MCF 10A (cell line): ENCODE measurements at regions not wholly inside any gene's neighbourhood (a gene's known extent, or its start where the extent isn't known, plus 50 kb on each side); places are given as distances from the start of the nearest gene placed in this dataset.

Experiments used
- BruUV-seq: library from RNA; stranded (reverse); fragments of 400-500 nt; replicated peaks from 2 replicates; lab custom pipeline; 2021; lab: Mats Ljungman, UMichigan
- CTCF ChIA-PET: fragments of 300-600 bp; sonication (Branson Sonifier 250); formaldehyde crosslinking; extraction: SDS; loops from one replicate; lab custom pipeline; 2021; ENCODE audit warnings: antibody characterized with exemption, inconsistent platforms; lab: Yijun Ruan, JAX
- POLR2A ChIA-PET: fragments of 300-600, 350-650 bp; sonication (Branson Sonifier 250); formaldehyde crosslinking; extraction: SDS; loops from one replicate; lab custom pipeline; 2020; ENCODE audit warnings: antibody characterized with exemption, inconsistent platforms; lab: Yijun Ruan, JAX
- DNase-seq: peaks from one replicate; pipeline ENCODE4 v3.0.0-alpha.2; 2018; ENCODE audit not compliant: unreplicated experiment
- H3K27ac Mint-ChIP-seq: one replicate; pipeline ENCODE4 v1.8.0; 2022; ENCODE audit warnings: mild to moderate bottlenecking, low read depth, mixed read lengths; ENCODE audit not compliant: unreplicated experiment
- H3K27me3 Mint-ChIP-seq: one replicate; pipeline ENCODE4 v1.8.0; 2022; ENCODE audit warnings: mixed read lengths; ENCODE audit not compliant: insufficient read depth, unreplicated experiment
- H3K36me3 Mint-ChIP-seq: one replicate; pipeline ENCODE4 v1.8.0; 2022; ENCODE audit warnings: mild to moderate bottlenecking, moderate library complexity, mixed read lengths; ENCODE audit not compliant: insufficient read depth, unreplicated experiment
- H3K4me1 Mint-ChIP-seq: one replicate; pipeline ENCODE4 v1.8.0; 2022; ENCODE audit warnings: mixed read lengths; ENCODE audit not compliant: insufficient read depth, unreplicated experiment
- H3K4me3 Mint-ChIP-seq: one replicate; pipeline ENCODE4 v1.8.0; 2022; ENCODE audit warnings: mild to moderate bottlenecking, moderate library complexity, mixed read lengths; ENCODE audit not compliant: unreplicated experiment
- H3K9me3 Mint-ChIP-seq: one replicate; pipeline ENCODE4 v1.8.0; 2022; ENCODE audit warnings: mixed read lengths; ENCODE audit not compliant: unreplicated experiment
- intact Hi-C: fragments of 100-400 bp; cut with micrococcal nuclease; formaldehyde crosslinking; loops from 2 replicates; pipeline ENCODE4 v1.14.1; 2022
- TF ChIP-seq, protein P1 (sequence below): fragments of 200-600 bp; IDR thresholded peaks from one replicate; pipeline ENCODE4 v1.8.0; 2022; ENCODE audit warnings: antibody characterized with exemption, mild to moderate bottlenecking; ENCODE audit not compliant: unreplicated experiment

DNA sequence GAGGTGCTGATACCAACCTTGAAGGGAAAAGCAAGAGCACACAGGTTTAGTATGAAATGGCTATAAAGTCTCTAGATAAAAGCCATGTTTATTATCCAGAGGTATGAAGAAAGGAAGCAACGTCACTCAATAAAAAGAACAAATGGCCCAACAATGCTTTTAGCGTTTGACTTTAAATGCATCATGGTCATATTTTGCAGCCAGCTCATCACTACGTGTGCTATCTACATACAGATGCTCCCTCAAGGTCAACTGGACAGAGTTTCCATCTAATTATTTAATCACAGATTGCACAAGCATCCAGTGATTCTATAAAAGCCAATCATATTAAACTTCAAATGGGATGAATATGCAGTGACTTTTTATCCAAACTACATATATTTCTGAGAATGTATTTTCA is 127.6 kb upstream of the SYNDIG1 start:
- TF ChIP-seq, protein P1, sequence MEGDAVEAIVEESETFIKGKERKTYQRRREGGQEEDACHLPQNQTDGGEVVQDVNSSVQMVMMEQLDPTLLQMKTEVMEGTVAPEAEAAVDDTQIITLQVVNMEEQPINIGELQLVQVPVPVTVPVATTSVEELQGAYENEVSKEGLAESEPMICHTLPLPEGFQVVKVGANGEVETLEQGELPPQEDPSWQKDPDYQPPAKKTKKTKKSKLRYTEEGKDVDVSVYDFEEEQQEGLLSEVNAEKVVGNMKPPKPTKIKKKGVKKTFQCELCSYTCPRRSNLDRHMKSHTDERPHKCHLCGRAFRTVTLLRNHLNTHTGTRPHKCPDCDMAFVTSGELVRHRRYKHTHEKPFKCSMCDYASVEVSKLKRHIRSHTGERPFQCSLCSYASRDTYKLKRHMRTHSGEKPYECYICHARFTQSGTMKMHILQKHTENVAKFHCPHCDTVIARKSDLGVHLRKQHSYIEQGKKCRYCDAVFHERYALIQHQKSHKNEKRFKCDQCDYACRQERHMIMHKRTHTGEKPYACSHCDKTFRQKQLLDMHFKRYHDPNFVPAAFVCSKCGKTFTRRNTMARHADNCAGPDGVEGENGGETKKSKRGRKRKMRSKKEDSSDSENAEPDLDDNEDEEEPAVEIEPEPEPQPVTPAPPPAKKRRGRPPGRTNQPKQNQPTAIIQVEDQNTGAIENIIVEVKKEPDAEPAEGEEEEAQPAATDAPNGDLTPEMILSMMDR = no peak
- ChIA-PET CTCF (interaction anchor here (0.8 kb wide), 1 partner anchor 214 kb away, joined by 4 read pairs; no protein-coding TSS in a partner anchor), POLR2A (no interaction called here)
- Mint-ChIP-seq H3K27me3 (no peaks in the 10 kb centered on the region), H3K4me3 (no peak overlapping the region), H3K36me3 (no peaks in the 10 kb centered on the region), H3K27ac (no peak overlapping the region), H3K9me3 (no peaks in the 10 kb centered on the region), H3K4me1 (no peaks in the 10 kb centered on the region)
- DNase-seq = no peak
- intact Hi-C loops = no loop called here
- no TSS peak for BruUV-seq

DNA sequence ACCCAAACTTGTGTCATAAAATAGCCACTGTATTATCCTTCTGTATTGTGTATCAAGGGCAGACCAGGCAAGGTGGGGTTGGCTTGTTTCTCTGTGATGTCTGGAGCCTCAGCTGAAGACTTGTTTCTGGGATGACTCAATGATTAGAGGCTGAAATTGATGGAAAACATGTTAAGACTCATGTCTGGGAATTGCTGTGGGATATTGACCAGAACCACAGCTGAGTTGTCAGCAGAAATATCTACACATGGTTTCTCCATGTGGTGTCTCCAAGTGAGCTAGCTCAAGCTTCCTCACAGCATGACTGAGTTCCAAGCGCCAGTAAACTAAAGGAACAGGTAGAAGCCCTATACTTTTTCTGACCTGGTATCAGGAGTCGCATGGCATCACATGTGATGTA is 128.5 kb upstream of the SYNDIG1 start:
- TF ChIP-seq, protein P1 = no peak
- BruUV-seq = no TSS peak
- Mint-ChIP-seq H3K4me3 (no peak overlapping the region), H3K27me3 (no peaks in the 10 kb centered on the region), H3K36me3 (no peaks in the 10 kb centered on the region), H3K27ac (no peak overlapping the region), H3K9me3 (no peaks in the 10 kb centered on the region), H3K4me1 (no peaks in the 10 kb centered on the region)
- POLR2A ChIA-PET = no interaction called here
- CTCF ChIA-PET = interaction anchor here (1.2 kb wide), 1 partner anchor 591 kb away, joined by 3 read pairs; no protein-coding TSS in a partner anchor
- intact Hi-C loops = no loop called here
- DNase-seq = no peak

DNA sequence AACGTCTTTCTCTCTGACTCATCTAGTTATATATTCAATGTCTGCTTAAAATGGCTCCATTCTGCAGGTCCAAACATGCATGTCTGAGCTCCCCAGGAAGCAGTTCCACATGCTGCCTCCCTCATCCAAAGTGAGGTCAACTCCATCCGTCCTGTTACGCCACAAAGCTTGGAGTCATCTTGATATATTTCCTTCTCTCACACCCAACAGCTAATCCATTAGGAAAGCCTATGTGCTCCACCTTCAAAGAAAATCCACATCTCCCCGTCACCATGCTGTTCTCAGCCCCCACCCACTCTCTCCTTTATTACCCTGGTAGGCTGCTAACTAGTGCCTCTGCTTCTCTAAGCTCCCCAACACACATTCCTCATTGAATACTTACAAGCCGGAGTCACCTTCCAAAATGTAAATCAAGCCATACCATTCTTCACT is 130.2 kb upstream of the SYNDIG1 start:
- H3K9me3 Mint-ChIP-seq = peaks cover 9% of the 10 kb centered on the region
- BruUV-seq = no TSS peak
- H3K36me3 Mint-ChIP-seq = no peaks in the 10 kb centered on the region
- POLR2A ChIA-PET = no interaction called here
- CTCF ChIA-PET = interaction anchor here (0.6 to 0.7 kb wide), 2 partner anchors 56 to 579 kb away, joined by 3 read pairs; no protein-coding TSS in a partner anchor
- TF ChIP-seq, protein P1 = no peak
- H3K27ac Mint-ChIP-seq = no peak overlapping the region
- DNase-seq = no peak
- H3K4me1 Mint-ChIP-seq = no peaks in the 10 kb centered on the region
- intact Hi-C loops = no loop called here
- no peaks in the 10 kb centered on the region for H3K27me3 Mint-ChIP-seq
- no peak overlapping the region for H3K4me3 Mint-ChIP-seq

DNA sequence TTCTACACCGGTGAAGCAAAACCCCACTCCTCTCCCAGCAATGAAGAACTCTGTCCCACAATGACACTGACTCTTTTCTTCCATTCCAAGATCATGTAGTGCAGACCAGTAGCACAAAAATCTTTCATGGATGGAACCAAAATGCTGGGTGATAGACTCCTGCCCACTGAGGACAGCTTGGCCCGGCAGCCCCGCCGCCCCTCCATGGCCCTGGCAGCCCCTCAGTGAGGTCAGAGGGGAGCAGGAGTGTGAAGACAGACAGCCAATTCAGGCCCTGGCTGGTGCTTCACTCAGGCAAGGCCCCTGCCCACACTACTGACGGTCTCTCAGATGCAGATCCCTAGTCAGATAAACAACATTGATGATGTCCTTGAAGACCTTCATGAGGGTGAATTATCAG is 131.9 kb upstream of the SYNDIG1 start:
- Mint-ChIP-seq H3K9me3 (peaks cover 19% of the 10 kb centered on the region), H3K27ac (no peak overlapping the region), H3K27me3 (no peaks in the 10 kb centered on the region), H3K4me3 (no peak overlapping the region), H3K4me1 (no peaks in the 10 kb centered on the region), H3K36me3 (no peaks in the 10 kb centered on the region)
- intact Hi-C loops = no loop called here
- TF ChIP-seq, protein P1 = no peak
- no TSS peak for BruUV-seq
- DNase-seq = no peak
- ChIA-PET POLR2A (interaction anchor here (1.0 kb wide), 1 partner anchor 26 kb away, joined by 3 read pairs; no protein-coding TSS in a partner anchor), CTCF (interaction anchor here (1.6 kb wide), 1 partner anchor 10 kb away, joined by 3 read pairs; no protein-coding TSS in a partner anchor)
